DMS53 treated with DMSO at 0.1 percent for 48 hours (cell line): ENCODE measurements at regions not wholly inside any gene's neighbourhood (a gene's known extent, or its start where the extent isn't known, plus 50 kb on each side); places are given as distances from the start of the nearest gene placed in this dataset.

ENCODE experiments used
- DNase-seq: peaks from one replicate; lab custom pipeline; 2025; ENCODE audit not compliant: unreplicated experiment; lab: John Stamatoyannopoulos, UW

- no peak for DNase-seq
These were observed 77.6 kb downstream of the RIPK4 start for GRCh38 chr21:41689289-41689583.

GRCh38 chr21:41687633-41688032, 79.2 kb downstream of the RIPK4 start:
- DNase-seq, result no peak

GRCh38 chr21:41686664-41687063, 80.2 kb downstream of the RIPK4 start:
- no peak for DNase-seq

GRCh38 chr21:41685511-41686149, 81.2 kb downstream of the RIPK4 start:
- DNase-seq, result no peak

- no peak for DNase-seq
These were observed 82.2 kb downstream of the RIPK4 start for GRCh38 chr21:41684381-41685245.

- DNase-seq, result no peak
These were observed 83.0 kb downstream of the RIPK4 start for GRCh38 chr21:41683815-41684214.

- no peak for DNase-seq
These were observed 84.1 kb downstream of the RIPK4 start for GRCh38 chr21:41682719-41683179.

GRCh38 chr21:41681939-41682718, 84.7 kb downstream of the RIPK4 start:
- DNase-seq, result no peak

- DNase-seq, result peak; percentile 16
These were observed 85.5 kb downstream of the RIPK4 start for GRCh38 chr21:41681348-41681801.

GRCh38 chr21:41680444-41681347, 86.2 kb downstream of the RIPK4 start:
- DNase-seq, result peak; percentile 61

- DNase-seq, result peak; percentile 84
These were observed 87.9 kb downstream of the RIPK4 start for GRCh38 chr21:41678924-41679318.

- DNase-seq, result peak; percentile 69
These were observed 88.6 kb downstream of the RIPK4 start for GRCh38 chr21:41678016-41678923.

- peak; percentile 49 for DNase-seq
These were observed 89.2 kb downstream of the RIPK4 start for GRCh38 chr21:41677671-41678015.

- DNase-seq, result no peak
These were observed 90.7 kb downstream of the RIPK4 start for GRCh38 chr21:41676198-41676597.

- no peak for DNase-seq
These were observed 91.3 kb downstream of the RIPK4 start for GRCh38 chr21:41675574-41675973.

GRCh38 chr21:41674402-41674801, 92.5 kb downstream of the RIPK4 start:
- DNase-seq, result no peak

GRCh38 chr21:41673596-41674335, 93.1 kb downstream of the RIPK4 start:
- DNase-seq, result no peak

GRCh38 chr21:41673071-41673470, 93.8 kb downstream of the RIPK4 start:
- DNase-seq, result no peak

- no peak for DNase-seq
These were observed 94.3 kb downstream of the RIPK4 start for GRCh38 chr21:41672543-41672915.
